Activated CD8-positive, alpha-beta T cell treated with anti-CD3 and anti-CD28 coated beads for 36 hours (primary cell): ENCODE measurements at regions not wholly inside any gene's neighbourhood (a gene's known extent, or its start where the extent isn't known, plus 50 kb on each side); places are given as distances from the start of the nearest gene placed in this dataset.
"Not testable (repeated sequence)": the region's sequence is repeated elsewhere in the genome, so short reads cannot be mapped to it uniquely, and the experiment has no call there.

Source experiments
- ATAC-seq: fragments of 200-7000 bp; cut with Tn5 transposase; one replicate; pipeline ENCODE4 v1.10.0; 2021; ENCODE audit warnings: mild to moderate bottlenecking, moderate library complexity
- CTCF ChIA-PET: fragments of 350-600 bp; sonication (Branson Sonifier 250); formaldehyde crosslinking; loops from one replicate; lab custom pipeline; 2021; ENCODE audit warnings: antibody characterized with exemption; lab: Charles Lee
- POLR2A ChIA-PET: fragments of 350-600 bp; sonication (Branson Sonifier 250); formaldehyde crosslinking; loops from one replicate; lab custom pipeline; 2021; ENCODE audit warnings: antibody characterized with exemption; lab: Charles Lee
- DNase-seq: peaks from one replicate; pipeline ENCODE4 v3.0.0-alpha.2; 2020
- H3K27ac Mint-ChIP-seq: one replicate; pipeline ENCODE4 v1.8.0; 2021; ENCODE audit warnings: mild to moderate bottlenecking, mixed read lengths
- H3K27me3 Mint-ChIP-seq: one replicate; pipeline ENCODE4 v1.8.0; 2021; ENCODE audit warnings: mixed read lengths
- H3K36me3 Mint-ChIP-seq: one replicate; pipeline ENCODE4 v1.8.0; 2021; ENCODE audit warnings: low read depth, mixed read lengths
- H3K4me1 Mint-ChIP-seq: one replicate; pipeline ENCODE4 v1.8.0; 2021; ENCODE audit warnings: low read depth, mixed read lengths
- H3K4me3 Mint-ChIP-seq: one replicate; pipeline ENCODE4 v1.8.0; 2021; ENCODE audit warnings: mild to moderate bottlenecking, moderate library complexity, mixed read lengths
- H3K9me3 Mint-ChIP-seq: one replicate; pipeline ENCODE4 v1.8.0; 2021; ENCODE audit warnings: mixed read lengths
- intact Hi-C: fragments of 100-400 bp; cut with micrococcal nuclease; formaldehyde crosslinking; loops from one replicate; pipeline ENCODE4 v1.10.0; 2022
- TF ChIP-seq, protein P1 (sequence below): fragments of 200-600 bp; IDR thresholded peaks from one replicate; pipeline ENCODE4 v1.8.0; 2022; ENCODE audit warnings: antibody characterized with exemption, mild to moderate bottlenecking

DNA sequence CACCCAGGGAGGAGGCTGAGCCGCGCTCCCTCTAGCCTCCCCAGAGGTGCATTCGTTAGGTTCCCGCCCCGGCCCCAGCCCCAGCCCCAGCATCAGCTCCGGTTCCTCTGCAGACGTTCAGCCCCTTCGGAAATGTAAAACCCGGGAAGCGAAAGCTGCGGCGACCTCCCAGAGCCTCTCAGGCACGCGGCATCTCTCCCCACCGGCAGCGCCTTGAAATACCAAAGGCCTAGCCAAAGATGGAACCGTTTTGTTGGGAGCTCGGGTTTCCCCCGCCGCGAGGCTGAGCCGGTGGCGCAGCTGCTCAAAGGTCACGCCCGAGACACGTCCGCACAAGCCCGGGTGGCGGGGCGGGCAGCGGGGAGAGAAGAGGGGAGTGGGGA, 77.8 kb upstream of the HES1 start:
- TF ChIP-seq, protein P1, sequence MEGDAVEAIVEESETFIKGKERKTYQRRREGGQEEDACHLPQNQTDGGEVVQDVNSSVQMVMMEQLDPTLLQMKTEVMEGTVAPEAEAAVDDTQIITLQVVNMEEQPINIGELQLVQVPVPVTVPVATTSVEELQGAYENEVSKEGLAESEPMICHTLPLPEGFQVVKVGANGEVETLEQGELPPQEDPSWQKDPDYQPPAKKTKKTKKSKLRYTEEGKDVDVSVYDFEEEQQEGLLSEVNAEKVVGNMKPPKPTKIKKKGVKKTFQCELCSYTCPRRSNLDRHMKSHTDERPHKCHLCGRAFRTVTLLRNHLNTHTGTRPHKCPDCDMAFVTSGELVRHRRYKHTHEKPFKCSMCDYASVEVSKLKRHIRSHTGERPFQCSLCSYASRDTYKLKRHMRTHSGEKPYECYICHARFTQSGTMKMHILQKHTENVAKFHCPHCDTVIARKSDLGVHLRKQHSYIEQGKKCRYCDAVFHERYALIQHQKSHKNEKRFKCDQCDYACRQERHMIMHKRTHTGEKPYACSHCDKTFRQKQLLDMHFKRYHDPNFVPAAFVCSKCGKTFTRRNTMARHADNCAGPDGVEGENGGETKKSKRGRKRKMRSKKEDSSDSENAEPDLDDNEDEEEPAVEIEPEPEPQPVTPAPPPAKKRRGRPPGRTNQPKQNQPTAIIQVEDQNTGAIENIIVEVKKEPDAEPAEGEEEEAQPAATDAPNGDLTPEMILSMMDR = no peak
- POLR2A ChIA-PET = no interaction called here
- Mint-ChIP-seq H3K4me1 (peaks cover 11% of the 10 kb centered on the region), H3K27me3 (peaks cover 22% of the 10 kb centered on the region), H3K4me3 (peak overlapping the region; percentile 35), H3K36me3 (no peaks in the 10 kb centered on the region), H3K27ac (no peak overlapping the region), H3K9me3 (no peaks in the 10 kb centered on the region)
- CTCF ChIA-PET = no interaction called here
- intact Hi-C loops = no loop called here
- DNase-seq (peak; percentile 58), ATAC-seq (peak; percentile 76)

DNA sequence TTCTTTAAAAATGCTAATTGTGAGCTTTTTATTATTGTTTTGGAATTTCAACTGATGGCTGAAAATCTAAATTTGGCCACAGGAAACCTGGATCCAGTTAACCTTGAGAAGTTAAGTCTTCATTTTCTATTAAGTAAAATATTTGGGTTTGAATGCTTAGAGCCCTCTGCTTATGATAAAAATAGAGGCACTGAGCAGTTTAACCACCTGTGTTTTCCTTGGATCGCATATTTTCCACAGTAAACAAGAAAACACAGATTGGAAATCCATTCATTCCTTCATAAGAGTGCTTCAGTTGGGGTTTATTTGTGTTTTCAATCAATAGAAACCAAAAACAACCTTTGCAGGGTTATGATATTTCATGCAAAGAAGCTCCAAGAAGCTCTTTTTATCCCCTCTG, 77.2 kb upstream of the HES1 start:
- Mint-ChIP-seq H3K4me1 (peaks cover 11% of the 10 kb centered on the region), H3K36me3 (no peaks in the 10 kb centered on the region), H3K4me3 (no peak overlapping the region), H3K27ac (no peak overlapping the region), H3K27me3 (peaks cover 20% of the 10 kb centered on the region), H3K9me3 (no peaks in the 10 kb centered on the region)
- POLR2A ChIA-PET = interaction anchor here (1.5 kb wide), 1 partner anchor 11 kb away, joined by 3 read pairs; no protein-coding TSS in a partner anchor
- DNase-seq (no peak), ATAC-seq (no peak)
- intact Hi-C loops = no loop called here
- CTCF ChIA-PET = interaction anchor here (1.1 to 1.5 kb wide), 2 partner anchors 42 to 115 kb away, joined by 3 read pairs; no protein-coding TSS in a partner anchor
- TF ChIP-seq, protein P1 = no peak

DNA sequence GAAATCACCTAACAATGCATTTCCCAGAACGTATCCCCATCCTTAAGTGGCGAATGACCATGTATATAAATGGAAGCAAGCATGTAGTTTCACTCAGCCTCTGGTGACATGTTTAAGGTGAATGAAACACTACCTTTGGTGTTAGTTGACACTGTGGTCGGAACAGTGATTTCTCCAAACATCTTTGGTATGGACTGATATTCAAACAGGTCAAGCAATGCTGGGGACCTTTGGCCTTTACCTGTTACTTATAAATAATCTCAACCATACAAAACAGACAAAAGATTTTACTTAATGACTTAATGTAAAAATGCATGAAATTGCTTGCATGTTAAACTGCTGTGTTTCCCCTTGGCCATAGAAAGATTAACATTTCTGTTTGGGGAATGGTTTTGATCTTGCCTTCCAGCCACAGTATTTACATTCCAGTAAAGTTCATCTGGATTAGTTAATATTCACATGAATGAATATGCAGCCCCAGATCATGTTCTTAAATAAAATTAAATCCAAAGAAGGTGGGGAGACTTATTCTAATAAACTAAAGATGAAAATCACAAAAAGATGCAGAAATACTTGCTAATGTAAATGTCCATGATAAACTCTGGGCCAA, 74.4 kb upstream of the HES1 start:
- POLR2A ChIA-PET = no interaction called here
- TF ChIP-seq, protein P1 = no peak
- Mint-ChIP-seq H3K4me3 (no peak overlapping the region), H3K4me1 (peaks cover 9% of the 10 kb centered on the region), H3K36me3 (no peaks in the 10 kb centered on the region), H3K9me3 (no peaks in the 10 kb centered on the region), H3K27me3 (peaks cover 21% of the 10 kb centered on the region), H3K27ac (no peak overlapping the region)
- ATAC-seq (no peak), DNase-seq (no peak)
- intact Hi-C loops = no loop called here
- CTCF ChIA-PET = no interaction called here

DNA sequence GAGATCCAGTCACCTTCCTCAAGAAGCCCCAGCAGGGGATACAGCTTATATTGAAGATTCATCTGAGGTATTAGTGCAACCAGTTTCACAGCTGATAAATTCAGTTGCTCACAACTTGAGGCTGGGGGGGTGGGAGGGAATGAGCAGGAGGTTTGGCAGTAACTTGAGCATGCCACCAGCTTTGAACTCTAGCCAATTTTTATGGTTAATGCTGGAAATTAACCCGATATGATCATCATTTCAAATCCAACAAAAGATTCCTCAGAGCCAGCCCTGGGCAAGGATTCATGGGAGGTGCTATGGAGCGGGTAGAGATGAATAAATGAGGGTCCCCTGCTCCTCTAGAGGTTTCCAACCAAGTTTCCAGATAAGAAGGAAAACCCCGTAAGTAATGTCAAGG, 73.1 kb upstream of the HES1 start:
- ChIA-PET POLR2A (no interaction called here), CTCF (no interaction called here)
- Mint-ChIP-seq H3K4me1 (peaks cover 2% of the 10 kb centered on the region), H3K27me3 (peaks cover 19% of the 10 kb centered on the region), H3K9me3 (peaks cover 6% of the 10 kb centered on the region), H3K4me3 (no peak overlapping the region), H3K36me3 (no peaks in the 10 kb centered on the region), H3K27ac (no peak overlapping the region)
- TF ChIP-seq, protein P1 = no peak
- no peak for ATAC-seq
- DNase-seq = no peak
- intact Hi-C loops = no loop called here

DNA sequence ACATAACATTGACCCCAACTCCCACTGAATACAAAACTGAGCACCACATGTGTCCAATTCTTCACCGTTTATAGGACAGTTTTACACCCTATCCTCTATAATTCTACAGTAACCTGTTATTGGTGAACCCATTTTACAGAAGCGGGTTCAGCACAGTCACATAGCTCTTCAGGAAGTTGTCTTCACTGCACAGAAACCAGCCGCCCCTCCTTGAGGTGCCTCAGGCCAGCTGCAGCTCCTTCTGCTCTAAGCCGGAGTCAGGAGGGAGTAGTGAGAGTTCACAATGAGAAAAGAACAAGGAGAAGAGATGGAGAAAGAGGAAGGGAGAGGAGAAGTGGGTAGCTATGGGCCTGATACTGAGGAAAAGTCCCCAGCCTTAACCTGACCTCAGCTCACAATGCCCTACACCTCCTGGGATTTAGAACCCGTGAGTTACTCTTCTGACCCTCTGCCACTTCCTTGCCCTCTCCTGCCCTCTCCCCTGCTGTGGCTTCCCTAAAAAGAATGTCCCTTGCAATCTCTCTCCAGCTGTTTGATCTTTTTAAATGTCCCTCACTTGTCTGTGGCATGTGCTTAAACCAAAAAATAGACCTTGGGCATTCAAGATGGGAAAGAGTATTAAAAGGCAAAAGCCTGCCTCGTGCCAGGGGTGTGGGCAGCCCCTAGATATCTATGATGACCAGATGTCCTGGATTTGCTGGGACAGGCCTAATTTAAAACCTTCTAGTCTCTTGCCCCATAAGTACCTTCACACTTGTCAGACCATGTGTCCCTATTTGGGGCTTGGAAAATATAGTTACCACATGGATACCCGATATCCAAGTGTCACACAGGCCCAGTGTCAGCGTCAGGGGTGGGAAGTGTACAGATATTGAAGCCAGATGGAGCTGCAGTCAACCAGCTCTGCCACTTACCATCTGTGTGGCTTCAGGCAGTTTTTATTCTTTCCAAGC, 71.3 kb upstream of the HES1 start:
- intact Hi-C loops = no loop called here
- ATAC-seq = no peak
- ChIA-PET POLR2A (interaction anchor here (0.6 kb wide), 1 partner anchor 1327 kb away, joined by 3 read pairs; no protein-coding TSS in a partner anchor), CTCF (no interaction called here)
- TF ChIP-seq, protein P1 = no peak
- Mint-ChIP-seq H3K4me1 (peaks cover under 1% of the 10 kb centered on the region), H3K4me3 (no peak overlapping the region), H3K36me3 (no peaks in the 10 kb centered on the region), H3K9me3 (peaks cover 10% of the 10 kb centered on the region), H3K27ac (no peak overlapping the region), H3K27me3 (peaks cover 30% of the 10 kb centered on the region)
- no peak for DNase-seq

DNA sequence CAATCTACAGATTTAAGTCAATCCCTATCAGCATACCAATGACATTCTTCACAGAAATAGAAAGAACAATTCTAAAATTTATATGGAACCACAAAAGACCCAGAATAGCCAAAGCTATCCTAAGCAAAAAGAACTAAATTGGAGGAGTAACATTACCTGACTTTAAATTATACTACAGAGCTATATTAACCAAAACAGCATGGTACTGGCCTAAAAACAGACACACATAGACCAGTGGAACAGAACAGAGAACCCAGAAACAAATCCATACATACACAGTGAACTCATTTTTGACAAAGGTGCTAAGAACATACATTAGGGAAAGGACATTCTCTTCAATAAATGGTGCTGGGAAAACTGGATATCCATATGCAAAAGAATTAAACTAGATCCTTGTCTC, 68.6 kb upstream of the HES1 start:
- DNase-seq, H3K27ac Mint-ChIP-seq, H3K4me3 Mint-ChIP-seq, H3K36me3 Mint-ChIP-seq, intact Hi-C loops, POLR2A ChIA-PET, ATAC-seq: not testable (repeated sequence)
- peaks cover 12% of the 10 kb centered on the region for H3K4me1 Mint-ChIP-seq
- peaks cover 39% of the 10 kb centered on the region for H3K27me3 Mint-ChIP-seq
- peaks cover 14% of the 10 kb centered on the region for H3K9me3 Mint-ChIP-seq
- CTCF ChIA-PET = interaction anchor here (2.0 kb wide), 1 partner anchor 248 kb away, joined by 8 read pairs; no protein-coding TSS in a partner anchor
